Muscle of back (tissue), 3 donors: ENCODE measurements at regions not wholly inside any gene's neighbourhood (a gene's known extent, or its start where the extent isn't known, plus 50 kb on each side); places are given as distances from the start of the nearest gene placed in this dataset.

Experiments used
- DNase-seq, 3 donors: peaks; one replicate each; pipeline versions ENCODE4 v3.0.0 to v3.0.0-alpha.2; 2013

DNA sequence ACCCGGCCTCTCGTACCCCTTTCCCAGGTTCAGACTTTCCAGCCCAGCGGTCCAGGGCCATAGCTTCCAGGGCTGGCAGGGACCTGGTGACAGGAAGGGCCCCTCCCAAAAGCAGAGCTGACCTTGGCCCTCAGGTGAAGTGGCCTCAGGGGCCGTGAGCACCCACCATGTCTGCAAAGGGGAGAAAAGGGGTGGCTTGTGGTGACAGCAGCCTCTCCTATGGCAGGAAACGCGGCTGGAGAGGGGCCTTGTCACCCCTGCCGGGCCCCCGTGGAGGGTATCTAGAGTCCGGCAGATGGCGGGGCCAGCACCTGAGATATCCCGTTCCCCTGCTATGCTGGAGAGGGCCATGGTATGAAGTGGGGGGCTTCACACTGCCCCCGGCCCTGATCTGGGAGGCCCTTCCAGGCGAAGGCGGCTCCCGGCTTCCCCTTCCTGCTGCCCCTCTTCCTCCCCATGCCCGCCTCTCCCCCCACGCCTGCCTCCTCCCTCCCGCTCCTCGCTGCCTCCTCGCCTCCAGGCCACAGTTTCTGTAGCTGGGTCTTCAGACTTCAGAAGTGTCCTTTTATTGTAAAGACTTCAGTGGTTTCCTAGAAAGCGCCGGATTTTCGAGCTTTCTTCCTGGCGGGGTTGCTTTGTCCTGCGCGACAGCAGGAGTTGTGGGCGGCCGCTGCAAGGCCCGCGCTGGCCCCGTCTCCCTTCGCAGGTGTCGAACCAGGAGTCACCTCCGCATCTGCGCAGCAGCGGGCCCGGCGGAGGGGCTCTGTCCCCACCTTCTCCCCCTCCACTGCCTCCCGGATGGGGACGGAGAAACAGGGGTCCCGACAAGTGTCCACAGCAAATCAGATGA is 240.5 kb upstream of the MYT1L start:
- no peak for DNase-seq

GRCh38 chr2:2570871-2571270 is 239.8 kb upstream of the MYT1L start:
- no peak for DNase-seq

DNA sequence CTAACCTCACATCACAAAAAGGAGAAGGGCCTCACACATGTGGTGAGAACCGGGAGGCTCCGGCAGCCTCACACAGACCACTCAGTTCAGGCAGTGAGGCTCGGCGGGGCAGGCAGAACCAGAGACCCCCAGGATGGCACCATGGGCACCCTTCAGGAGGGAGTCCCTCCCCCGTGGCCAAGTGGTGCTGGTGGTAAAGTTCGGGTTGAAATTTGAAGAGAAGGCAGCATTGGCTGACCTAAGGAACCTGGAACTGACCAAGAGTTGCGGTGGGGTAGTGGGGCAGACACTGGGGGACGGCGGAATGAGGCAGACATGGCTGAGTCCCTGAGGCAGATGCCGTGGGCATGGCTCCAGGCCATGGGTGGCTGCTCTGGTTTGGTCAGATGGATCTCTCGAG is 239.3 kb upstream of the MYT1L start:
- no peak for DNase-seq

- DNase-seq: peak in 1 of 3 donors; percentile 14
These were observed 238.8 kb upstream of the MYT1L start for GRCh38 chr2:2569836-2570235.

DNA sequence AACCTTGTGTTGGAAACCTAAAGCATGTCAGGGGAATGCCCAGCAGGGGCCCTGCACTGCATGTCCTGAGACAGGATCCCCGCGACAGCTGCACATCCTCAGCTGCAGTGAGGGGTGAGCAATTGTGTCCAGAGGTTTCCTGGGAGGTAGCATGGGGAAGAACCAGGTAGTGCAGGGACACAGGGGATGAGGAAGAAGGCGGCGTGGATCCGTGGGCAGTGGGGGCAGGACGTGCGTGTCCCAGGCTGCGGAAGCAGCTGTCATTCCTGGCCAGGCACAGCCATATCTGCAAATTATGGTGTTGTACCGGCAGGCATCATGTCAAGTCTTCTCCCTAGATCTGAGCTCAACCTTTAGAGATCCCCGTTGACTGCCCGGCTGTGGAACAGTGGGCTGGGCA is 238.2 kb upstream of the MYT1L start:
- DNase-seq: no peak

DNA sequence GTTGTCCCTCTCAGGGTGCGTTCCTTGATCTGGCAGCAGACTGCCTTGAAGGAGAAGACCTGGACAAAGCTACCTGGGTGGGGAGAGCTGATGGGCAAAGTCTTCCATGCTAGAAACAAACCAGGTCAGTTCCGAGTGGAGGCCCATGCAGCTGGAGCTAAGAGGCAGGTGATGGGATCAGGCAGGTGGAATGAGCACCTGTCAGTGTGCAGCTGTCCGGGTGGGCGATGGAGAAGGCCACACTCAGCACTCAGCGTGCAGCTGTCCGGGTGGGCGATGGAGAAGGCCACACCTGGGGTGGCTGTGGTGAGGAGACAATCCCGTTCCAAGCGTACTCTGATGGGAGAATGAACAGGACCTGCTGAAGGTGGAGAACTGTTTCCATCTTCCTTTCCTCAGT is 237.3 kb upstream of the MYT1L start:
- DNase-seq: no peak

GRCh38 chr2:2567776-2568175 is 236.7 kb upstream of the MYT1L start:
- no peak for DNase-seq

DNA sequence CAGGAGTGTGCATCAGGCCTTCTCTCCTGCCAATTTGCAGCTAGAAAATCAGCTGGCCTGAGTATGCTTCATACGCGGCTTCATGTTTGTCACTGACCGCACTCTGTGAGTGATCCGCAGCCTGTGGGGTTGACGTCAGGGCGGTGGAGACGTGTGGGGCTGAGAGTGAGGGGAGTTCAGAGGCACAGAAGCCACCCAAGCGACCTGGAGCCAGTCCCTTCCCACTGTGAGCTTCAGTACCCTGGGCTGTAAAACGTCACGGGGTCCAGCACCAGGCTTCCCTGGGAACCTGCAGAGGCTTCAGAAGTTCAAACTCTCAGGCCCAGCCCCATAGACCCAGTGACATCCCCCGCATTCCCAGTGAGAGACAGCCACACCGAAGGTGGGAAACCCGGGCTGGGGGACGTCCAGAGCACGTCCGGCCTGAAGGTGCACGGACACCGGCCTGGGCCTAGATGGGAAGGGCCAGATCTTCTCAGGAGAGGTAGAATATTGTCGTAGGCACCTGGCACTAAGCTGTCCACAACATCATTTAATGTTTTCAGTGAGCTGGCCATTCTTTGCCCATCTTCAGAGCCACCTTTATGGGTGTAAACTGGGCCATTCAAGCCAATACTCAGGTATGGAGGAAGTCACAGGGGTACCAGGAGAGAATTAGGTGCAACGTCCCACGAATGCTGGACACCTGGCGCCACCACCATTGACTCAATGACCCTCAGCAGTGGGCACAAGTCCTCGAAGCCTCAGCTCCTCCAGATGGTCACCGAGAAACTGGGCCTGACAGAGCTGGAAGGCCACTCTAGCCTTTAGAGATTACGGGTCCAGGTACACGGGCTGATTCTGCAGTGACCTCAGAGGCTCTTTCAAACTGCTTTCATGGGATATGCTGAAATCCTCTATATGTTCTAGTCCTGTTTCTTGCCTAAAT is 235.6 kb upstream of the MYT1L start:
- no peak for DNase-seq

- DNase-seq: no peak
These were observed 234.6 kb upstream of the MYT1L start for GRCh38 chr2:2565671-2566070.

GRCh38 chr2:2564300-2565078 is 233.4 kb upstream of the MYT1L start:
- no peak for DNase-seq

GRCh38 chr2:2563309-2563860 is 232.3 kb upstream of the MYT1L start:
- no peak for DNase-seq

DNA sequence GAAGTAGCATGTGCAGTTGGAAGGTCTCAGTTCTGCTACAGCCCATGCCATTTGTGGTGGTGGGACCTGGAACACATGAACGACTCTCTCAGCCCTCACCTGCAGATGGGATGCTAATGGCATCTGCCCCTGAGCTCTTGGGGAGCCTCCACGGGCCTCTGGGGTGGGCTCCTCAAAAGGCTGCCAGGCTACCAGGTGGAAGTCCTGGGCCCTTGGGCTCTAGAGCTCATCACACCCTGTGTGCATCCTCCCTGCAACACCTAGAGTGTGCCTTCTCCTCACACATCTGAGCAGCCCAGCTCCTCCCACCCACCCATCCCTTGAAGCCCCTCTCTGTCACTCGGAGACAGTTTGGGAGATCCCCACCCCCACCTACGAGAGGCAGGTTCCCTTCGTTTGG is 231.8 kb upstream of the MYT1L start:
- no peak for DNase-seq

DNA sequence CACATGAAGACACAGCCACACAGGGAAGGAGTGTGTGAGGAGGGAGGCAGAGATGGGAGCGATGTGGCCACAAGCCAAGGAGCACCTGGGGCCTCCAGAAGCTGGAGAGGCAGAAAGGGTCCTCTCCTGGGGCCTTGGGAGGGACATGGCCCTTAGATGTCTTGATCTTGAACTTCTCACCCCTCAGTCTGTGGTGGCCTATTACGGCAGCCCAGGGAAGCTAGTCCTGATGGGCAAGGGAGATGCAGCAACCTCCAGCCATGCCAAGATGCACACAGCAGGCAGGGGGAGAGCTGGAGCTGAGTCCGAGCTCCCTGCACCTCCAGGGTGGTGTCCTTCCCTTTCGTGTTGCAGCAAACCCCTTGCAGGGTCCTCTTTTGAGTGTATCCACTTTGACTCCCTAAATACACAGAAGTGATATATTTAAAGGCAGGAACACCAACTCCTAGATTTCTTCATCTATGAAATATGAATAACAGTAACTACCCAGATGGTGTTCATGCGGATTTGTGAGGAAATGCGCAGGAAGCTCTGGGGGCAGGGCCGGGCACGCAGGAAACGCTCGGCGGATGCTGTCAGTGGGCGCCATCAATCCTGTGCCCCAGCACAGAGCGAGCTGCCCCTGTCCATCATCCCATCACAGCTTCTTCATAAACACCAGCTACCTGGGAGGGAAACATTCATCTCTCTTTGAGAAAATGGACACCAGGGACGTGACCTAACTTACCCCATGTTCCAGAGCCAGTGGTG is 230.4 kb upstream of the MYT1L start:
- DNase-seq: no peak

DNA sequence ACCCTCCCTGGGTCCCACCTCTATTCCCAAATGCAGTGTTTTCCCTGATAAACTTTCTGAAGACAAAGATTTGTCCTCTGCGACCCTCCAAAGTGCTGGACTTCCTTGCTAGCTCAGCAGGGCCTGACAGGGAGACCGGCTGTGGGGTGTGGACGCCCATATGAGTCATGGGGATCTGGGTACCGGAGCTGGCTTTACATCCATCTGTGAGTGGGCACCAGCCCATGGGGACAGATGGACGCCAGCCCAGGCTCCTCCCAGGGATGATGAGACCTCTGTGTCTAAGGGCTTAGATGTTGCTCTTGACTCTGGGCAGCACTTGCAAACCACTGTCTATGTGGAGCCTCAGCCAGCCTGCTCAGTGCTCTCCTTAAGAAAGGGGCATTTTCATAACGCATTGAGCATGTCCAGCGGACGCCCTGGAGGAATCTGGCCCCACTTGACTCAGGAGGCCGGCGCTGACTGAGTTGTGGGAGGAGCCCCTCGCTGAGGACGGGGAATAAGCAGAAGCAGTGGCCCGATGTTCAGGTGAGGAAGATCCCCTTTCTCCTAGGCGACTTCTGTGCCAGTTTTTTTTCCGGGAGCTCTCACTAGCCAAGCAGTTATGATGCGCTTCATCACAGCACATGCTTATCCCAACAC is 229.4 kb upstream of the MYT1L start:
- DNase-seq: no peak

DNA sequence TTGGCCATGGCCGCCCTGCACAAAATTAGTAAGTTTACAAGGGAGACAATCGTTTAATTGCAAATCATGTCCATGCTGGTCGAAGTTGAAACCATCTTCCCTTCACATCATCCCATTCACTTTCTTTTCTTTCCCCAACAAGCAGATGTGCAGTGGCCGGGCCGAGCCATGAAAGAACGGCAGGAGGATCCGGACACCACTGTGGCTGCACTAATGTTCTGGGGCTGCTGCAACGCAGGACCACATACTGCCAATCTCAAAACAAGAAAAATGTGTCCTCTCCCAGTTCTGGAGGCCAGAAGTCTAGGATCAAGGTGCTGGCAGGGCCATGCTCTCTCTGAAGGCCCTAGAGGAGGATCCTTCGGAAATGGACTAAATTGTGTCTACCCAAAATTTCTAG is 227.4 kb upstream of the MYT1L start:
- DNase-seq: no peak

GRCh38 chr2:2557475-2557874 is 226.4 kb upstream of the MYT1L start:
- DNase-seq: no peak

- no peak for DNase-seq
These were observed 219.8 kb upstream of the MYT1L start for GRCh38 chr2:2550856-2551255.

- DNase-seq: no peak
These were observed 216.8 kb upstream of the MYT1L start for GRCh38 chr2:2547911-2548310.

DNA sequence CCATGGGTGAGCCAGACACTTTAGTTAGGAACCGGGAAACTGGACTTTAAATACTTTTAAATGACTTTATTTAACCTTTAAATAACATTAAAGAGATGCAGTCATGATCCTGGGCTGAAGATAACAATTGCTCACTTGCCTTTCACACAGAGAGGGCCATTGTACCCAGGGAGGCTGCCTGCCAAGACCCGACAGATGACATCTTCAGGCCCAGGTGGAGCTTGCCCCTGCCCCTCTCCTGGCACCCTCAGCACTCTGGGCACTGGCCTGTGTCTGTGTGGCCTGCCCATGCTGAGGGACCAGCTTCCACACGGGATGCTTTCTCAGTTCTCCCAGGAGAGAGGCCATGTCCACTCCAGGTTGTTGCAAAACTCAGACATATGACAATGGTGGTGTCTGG is 216.4 kb upstream of the MYT1L start:
- DNase-seq: no peak

GRCh38 chr2:2546046-2546445 is 215.0 kb upstream of the MYT1L start:
- no peak for DNase-seq
